ENCODE measurements at regions not wholly inside any gene's neighbourhood (a gene's known extent, or its start where the extent isn't known, plus 50 kb on each side); places are given as distances from the start of the nearest gene placed in this dataset.
"Not testable (repeated sequence)": the region's sequence is repeated elsewhere in the genome, so short reads cannot be mapped to it uniquely, and the experiment has no call there.

DNA sequence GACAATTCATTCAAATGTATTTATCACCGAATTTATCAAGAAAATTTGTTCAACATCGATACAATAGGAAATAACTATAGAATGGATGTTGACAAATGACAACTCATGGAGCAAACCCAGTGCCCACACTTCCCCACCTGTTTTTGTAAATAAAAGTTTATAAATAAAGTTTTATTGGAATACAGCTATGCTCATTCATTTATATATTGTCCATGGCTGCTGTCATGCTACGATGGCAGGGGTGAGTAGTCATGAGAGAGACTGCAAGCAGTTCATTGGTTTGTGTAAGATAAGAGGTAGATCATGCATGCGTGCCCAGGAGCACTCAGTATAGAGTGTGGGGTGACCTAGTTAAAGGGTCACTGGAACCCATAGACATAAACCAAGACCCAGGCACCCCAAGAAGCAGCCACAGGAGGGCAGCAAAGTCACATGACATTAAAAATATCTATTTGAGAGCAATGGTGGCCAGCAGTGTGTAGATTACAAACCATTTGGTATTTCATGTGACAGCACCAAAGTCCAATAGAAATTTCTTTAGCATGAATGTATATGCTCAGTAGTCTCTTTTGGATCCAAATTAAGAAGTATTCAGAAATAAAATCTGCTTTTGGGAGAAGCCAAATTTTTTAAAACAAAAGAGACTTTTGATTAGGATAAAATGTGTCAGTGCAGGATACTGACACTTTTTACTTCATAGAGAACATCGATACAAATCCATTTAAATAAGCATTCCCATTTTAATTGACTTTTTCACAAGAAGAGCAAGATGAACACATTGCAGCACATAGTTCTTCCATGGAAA is 794.8 kb downstream of the MCTP2 start:
- ATAC-seq (no peak), DNase-seq (peak; percentile 49)
- intact Hi-C loops (cut with micrococcal nuclease): no loop called here

DNA sequence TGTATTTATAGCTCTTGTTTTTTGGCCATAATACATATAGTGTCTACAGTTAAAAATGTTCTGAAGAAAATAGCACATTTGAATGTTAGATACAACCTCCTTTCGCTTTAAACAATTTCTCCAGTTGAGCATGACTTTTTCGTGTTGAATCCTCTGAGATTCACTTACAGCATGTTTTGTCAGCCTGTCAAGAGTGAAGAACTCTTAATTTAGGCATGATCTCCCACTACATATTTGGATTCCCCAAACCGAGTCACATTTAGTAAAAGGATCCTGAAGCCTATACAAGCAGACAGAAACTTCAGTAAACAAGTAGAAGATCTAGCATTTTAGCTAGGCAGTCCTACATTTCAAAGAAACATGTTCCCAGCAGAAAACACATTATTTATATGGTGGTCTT is 796.6 kb downstream of the MCTP2 start:
- intact Hi-C loops (cut with micrococcal nuclease): no loop called here
- ATAC-seq (no peak), DNase-seq (no peak)

DNA sequence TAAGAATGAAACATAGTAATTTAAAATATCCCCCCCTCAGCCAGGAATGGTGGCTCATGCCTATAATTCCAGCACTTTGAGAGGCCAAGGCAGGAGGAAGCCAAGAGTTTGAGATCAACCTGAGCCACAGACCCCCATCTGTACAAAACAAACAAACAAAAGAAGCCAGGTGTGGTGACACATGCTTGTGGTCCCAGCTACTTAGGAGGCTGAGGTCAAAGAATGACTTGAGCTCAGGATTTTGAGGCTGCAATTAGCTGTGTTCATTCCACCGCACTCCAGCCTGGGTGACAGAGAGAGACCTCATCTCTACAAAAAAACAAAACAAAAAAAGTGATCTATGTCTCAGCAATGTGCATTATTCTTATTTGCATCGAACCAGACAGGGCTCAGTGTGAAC is 800.8 kb downstream of the MCTP2 start:
- intact Hi-C loops (cut with micrococcal nuclease): no loop called here
- DNase-seq (no peak), ATAC-seq (no peak)

DNA sequence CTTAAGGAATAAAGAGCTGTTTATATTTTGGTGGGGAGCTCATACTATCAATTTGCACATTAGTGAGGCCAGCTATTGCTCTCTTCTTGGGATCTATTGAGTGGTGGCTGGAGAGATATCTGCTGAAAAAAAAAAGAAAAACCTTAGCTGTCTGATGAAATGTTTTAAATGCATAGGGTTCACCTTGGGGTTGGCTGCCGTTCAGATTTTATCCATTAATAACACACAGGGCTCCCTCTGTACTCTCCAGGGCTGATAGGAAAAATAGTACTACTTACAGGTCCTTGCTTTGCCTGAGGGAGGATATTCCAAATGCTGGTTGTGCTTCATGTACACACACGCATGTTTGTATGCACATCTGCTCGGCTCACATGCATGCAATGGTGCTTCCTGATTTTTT is 803.7 kb downstream of the MCTP2 start:
- no peak for DNase-seq
- intact Hi-C loops (cut with micrococcal nuclease): no loop called here
- peak; percentile 50 for ATAC-seq

DNA sequence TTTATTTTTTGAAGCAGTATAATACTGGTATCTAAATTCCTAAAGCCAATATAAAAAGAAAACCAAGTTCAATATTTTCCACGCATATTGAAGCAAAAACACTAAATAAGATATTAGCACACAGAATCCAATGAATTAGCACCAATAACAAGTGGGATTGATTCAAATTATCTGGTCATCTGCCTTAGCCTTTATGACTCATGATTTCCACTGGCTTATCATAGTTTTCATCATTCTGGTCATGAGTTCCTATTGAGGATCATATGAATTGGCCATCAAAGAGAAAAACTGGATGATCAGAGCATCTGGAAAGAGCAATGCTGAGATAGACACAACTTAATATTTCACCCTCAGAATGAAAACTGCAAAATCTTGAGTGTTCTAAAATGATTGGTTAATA is 809.9 kb downstream of the MCTP2 start:
- no peak for ATAC-seq
- DNase-seq: no peak
- intact Hi-C loops (cut with micrococcal nuclease): no loop called here

DNA sequence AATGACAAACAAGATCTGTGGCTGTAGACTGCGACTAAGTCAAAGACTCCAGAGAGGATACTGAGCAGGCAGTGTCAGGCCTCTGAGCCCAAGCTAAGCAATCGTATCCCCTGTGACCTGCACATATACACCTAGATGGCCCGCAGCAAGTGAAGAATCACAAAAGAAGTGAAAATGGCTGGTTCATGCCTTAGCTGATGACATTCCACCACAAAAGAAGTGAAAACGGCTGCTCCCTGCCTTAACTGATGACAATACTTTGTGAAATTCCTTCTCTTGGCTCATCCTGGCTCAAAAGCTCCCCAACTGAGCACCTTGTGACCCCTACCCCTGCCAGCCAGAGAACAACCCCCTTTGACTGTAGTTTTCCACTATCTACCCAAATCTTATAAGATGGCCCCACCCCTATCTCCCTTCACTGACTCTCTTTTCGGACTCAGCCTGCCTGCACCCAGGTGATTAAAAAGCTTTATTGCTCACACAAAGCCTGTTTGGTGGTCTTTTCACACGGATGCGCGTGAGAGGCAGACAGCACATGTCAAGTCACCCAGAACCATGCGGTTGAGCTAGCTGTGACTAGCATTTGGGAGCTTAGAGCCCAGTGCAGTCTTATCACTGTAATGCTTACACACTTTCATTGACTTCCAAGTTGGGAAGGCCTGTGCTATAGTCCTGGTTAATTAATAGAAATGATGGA is 812.0 kb downstream of the MCTP2 start:
- DNase-seq; intact Hi-C loops (cut with micrococcal nuclease); ATAC-seq: not testable (repeated sequence)

DNA sequence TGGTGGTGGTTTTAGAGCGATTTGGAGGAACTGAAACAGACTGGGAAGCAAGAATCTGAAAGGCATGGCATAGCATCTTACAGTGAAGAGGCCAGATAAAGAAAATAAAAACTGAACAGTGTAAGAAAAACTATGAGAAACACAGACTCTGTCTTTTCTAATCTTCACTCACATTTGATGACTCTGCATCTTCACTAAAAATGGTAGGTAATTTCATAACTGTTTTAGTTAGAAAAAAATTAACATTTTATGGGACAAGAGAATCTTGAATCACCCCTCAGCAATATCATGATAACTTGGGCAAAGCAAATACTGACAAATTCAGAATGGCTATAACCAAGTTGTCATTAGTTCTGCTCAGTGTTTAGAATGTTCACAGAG is 812.6 kb downstream of the MCTP2 start:
- DNase-seq (no peak), ATAC-seq (no peak)
- intact Hi-C loops (cut with micrococcal nuclease): no loop called here

DNA sequence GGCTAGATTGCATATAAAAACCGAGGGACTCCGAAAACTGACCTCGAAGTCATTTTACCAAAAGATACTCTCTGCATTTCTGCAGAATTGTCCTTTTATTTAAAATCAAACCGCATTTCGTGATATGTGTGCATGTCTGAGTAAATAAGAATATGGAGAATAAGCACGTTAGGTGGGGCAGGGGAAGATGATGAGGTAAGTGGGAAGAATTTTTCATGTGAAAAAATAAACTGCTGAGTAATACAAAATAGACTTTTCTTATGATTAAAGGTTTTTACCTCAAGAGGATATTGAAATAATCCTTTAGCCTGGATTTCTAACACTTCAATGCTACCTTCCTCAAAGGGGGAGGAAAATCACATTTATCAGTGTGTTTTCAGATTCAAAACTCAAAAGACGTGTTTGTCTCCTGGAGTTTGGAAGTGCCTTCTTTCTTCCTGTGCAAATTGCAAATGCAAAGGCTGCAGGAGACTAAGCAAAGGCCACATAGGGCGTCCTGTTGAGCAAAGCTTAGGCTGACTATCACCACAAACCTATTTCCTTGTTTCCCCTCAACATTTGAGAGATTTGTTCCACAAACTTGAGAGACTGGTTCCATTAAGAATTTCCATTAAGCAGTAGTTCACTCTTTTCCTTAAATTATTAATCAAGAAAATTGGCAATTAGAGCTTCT is 813.5 kb downstream of the MCTP2 start:
- intact Hi-C loops (cut with micrococcal nuclease): no loop called here
- ATAC-seq (no peak), DNase-seq (no peak)

DNA sequence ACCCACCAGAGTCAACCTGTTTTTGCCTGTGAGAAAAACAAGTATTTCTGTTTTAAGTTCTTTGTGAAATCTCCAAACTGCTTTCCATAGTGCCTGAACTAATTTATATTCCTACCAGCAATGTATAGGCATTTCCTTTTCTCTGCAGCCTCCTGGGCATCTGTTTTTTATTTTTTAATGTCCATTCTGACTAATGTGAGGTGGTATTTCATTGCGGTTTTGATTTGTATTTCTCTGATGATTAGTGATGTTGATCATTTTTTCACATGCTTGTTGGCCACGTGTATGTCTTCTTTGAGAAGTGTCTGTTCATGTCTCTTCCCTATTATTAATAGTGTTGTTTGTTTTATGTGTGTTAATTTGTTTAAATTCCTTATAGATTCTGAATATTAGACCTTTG is 820.5 kb downstream of the MCTP2 start:
- DNase-seq (no peak), ATAC-seq (no peak)
- intact Hi-C loops (cut with micrococcal nuclease): no loop called here

DNA sequence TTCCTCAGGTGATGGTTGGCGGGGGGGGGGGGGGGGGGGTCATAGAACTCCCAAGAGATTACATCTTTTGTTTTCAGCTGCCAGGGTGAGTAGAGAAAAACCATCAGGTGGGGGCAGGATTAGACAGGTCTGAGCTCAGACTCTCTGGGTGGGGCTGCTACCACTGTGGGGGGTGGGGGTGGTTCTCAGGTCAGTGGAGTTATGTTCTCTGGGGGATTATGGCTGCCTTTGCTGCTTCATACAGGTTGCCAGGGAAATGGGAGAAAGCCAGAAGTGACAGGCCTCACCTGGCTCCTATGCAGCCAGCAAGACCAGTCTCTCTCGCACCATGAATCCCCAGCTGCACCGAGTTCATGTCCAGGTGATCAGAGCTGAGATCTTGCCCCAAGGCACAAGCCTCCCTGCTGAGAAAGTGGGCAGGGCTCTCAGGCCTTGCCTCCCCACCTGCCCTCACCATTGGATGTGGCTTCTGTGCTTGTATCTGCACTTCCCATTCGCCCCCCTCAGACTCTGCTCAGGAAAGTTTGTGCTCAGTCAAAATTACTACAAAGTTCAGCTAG is 828.1 kb downstream of the MCTP2 start:
- intact Hi-C loops (cut with micrococcal nuclease): no loop called here
- no peak for ATAC-seq
- DNase-seq: no peak

DNA sequence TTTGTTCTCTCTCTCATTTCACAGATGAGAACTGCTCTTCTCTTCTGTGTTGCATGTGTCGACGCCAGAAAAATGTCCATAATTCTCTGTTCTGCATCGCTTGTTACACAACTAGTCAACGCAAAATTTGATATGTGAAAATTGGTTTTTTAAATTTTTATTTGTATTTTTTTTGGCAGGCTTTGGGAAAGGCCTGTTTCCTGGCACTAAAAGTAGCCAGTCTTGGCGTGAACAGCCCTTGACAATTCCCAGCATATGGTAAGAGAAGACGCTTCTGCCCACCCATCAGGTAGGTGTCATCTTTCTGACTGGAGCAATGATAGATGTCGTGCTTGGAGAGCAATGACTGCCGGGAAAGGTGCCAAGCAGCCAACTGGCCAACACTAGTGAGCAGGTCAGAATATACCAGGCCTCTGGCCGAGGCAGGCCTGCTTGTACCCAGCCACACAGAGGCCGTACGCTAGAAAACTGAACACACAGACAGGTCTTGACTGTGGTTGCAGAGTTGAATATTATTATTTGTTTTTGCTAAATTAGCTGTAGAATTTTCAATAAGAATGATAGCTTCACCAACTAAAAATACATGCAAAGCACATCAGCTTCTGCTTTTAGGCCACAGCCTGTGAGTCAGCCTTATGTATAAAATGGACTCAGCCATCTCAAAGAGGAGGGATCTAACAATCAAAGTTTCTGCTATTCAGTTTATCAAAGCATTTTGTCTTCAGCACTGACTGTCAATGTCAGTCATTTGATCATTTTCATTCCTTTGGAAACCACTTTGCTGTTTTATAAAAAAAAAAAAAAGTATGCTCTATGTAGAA is 837.5 kb downstream of the MCTP2 start:
- intact Hi-C loops (cut with micrococcal nuclease): no loop called here
- no peak for DNase-seq
- no peak for ATAC-seq

DNA sequence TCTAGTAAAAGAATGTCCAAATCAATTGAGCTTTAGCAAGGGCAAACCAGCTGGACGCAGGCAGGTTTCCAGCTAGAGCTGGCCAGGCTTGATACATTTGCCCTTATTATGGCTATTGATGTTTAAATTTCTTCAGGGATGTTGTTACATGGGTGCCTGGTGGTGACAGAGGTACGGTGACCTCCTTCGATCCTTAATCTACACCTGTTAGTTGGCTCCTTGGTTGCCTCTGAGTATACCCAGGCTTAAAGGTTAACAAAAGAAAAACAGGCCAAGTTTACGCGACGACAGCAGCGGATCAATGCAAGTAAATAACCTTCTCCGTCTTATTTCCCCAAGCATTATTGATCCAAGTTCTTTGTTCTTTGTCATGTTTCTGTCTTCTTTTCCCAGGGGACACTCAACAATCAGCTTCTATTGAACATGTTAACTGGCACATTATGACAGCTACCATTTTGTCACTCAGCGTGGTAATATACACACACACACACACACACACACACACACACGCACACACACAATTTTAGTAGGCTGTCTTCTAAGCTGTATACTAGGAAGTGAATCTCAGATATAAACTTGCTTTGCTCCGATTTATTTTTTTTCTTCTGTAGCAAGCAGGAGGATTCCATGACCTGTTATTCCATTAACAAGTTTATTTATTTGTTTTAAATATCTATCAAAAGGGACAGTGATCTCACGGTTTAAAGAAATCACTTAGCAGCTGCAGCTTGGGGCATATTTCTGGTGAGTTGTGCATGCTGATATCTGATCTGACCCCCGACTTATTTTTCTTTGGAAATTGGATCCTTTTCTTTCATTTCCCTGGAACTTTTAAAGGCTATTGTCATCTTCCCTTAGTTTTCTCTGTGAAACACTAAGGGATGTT is 844.7 kb downstream of the MCTP2 start:
- ATAC-seq (no peak), DNase-seq (no peak)
- intact Hi-C loops (cut with micrococcal nuclease): no loop called here

DNA sequence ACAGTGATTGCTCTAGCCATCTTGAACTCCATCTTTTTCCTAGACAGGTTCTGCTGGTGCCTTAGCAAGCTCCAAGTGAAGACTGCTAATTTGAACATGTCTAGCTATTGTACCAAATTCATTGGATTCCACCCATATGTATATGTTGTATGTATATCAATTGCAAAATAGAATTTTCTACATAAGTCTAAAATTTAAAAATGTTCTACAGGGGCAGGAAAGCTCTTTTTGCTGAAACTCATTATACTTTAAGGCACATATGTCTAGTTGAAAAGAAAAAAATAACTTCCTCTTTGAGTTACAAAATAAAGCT is 845.3 kb downstream of the MCTP2 start:
- intact Hi-C loops (cut with micrococcal nuclease): no loop called here
- ATAC-seq (no peak), DNase-seq (no peak)

DNA sequence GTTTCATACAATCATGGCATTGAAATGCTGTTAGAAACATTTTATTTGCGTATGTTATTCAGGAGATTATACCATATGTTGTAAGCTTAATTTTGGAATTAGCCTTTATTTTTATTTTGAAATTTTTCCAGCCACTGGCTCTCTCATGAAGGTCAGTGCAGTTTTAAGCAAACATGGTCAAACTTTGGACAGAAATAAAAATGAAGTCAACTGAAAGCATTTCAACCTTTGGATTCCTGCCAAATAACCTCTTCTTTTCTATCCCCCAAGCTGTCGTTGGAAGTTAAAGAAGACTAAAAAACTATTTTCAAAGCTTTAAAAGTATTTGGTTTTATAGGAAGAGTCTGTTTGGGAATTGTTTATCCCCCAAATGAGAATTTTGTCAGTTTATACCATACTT is 846.6 kb downstream of the MCTP2 start:
- DNase-seq (no peak), ATAC-seq (no peak)
- intact Hi-C loops (cut with micrococcal nuclease): no loop called here

DNA sequence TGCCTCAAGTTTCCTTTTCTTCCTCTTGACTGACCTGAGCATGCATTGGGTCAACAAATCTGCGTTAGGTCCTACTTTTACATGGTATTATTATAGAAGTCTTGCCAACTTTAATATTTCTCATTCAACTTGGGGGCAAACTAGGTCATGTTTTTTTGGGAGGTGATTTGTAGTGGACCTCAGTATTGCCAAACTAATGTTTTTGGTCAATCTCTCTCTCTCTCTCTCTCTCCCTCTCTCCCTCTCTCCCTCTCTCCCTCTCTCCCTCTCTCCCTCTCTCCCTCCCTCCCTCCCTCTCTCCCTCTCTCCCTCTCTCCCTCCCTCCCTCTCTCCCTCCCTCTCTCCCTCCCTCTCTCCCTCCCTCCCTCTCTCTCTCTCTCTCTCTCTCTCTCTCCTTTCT is 848.9 kb downstream of the MCTP2 start:
- intact Hi-C loops (cut with micrococcal nuclease); ATAC-seq; DNase-seq: not testable (repeated sequence)

DNA sequence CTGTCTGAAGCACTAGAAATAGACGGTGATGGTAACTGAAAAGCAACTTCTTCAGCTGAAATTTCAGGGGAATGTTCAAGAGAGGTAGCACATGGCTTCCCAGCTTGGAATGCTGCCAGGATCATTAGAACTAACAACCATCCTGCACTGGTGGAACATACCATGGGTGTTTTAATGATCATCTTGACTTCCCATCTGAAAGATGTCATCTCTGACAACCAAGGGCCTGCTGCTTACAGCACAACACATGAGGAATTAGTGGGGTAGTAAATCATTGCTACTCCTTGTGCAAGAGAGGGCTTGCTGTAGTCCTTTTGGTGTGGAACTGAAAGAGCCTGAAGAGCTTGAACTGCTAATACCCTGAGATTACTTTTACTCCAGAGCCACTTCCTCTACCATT is 853.7 kb downstream of the MCTP2 start:
- intact Hi-C loops (cut with micrococcal nuclease): no loop called here
- DNase-seq (no peak), ATAC-seq (no peak)

DNA sequence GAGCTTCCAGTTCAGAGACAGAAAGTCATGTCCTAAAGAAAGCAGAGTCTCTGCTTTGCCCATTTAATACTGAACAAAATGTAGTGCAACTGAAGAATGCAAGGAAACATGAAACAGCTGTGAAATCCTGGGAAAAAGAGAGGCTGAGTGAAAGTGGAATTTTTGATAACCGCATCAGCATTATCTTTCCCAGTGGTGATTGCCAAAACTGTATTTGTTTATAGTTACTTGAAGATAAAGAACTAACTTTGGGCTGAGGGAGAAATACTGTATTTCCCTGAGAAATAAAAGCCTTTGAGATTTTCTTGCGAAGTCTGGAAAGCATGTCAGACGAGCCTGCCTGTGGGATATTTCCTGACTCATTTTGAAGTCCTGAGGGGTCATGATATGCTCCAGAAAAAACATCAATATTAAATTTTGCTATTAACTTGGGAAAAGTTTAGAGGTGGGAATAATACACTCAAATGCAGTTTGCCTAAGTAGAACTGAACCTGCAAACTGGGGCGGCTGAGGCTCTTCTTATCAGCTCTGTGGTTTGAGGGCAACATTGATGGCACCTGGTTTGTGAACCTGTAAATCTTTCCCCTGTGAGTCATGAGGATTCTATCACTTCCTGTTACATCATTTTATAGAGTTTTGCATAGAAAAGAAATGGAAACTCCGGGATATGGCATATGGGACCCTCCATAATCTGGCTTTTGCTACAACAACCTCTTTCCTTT is 855.3 kb downstream of the MCTP2 start:
- ATAC-seq: peak; percentile 65
- DNase-seq: no peak
- intact Hi-C loops (cut with micrococcal nuclease): no loop called here

DNA sequence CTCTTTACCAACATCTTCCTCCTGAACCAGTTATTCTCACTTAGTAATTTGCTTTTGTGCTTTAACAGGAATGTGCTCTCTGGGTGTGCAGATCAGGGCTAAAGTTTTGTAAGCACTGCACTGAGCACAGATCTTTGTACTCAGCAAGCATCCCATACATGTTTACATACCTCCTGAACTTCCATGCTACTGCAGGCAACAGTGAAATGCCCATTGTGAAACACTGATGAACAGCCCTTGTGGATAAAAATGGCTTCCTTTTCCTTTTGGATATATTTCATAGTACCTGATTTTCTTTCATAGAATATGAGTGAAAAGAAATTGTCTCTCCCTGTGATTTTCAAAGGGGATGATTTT is 855.9 kb downstream of the MCTP2 start:
- no peak for DNase-seq
- ATAC-seq: no peak
- intact Hi-C loops (cut with micrococcal nuclease): no loop called here
